Gastroesophageal sphincter (tissue), 4 donors: ENCODE measurements at regions not wholly inside any gene's neighbourhood (a gene's known extent, or its start where the extent isn't known, plus 50 kb on each side); places are given as distances from the start of the nearest gene placed in this dataset.

ENCODE experiments used
- ATAC-seq: fragments of 150-250 bp; one replicate; pipeline ENCODE4 v1.9.1; 2016; ENCODE audit warnings: mild to moderate bottlenecking, moderate library complexity
- H3K27ac ChIP-seq, 4 donors: fragments of 200-600 bp; sonication (generic) in 3 of 4; 1 replicate in 3 of 4; 2 replicates in 1 of 4; pipeline ENCODE4 v1.5.1; 2016 to 2019
- H3K27me3 ChIP-seq: fragments of 200-600 bp; sonication (generic); one replicate; pipeline ENCODE4 v1.5.1; 2019
- H3K36me3 ChIP-seq, 2 donors: fragments of 200-600 bp; sonication (generic); one replicate each; pipeline ENCODE4 v1.5.1; 2019; ENCODE audit warnings: control low read depth in 1 of 2
- H3K4me1 ChIP-seq, 3 donors: fragments of 200-600 bp; sonication (generic); 1 replicate in 2 of 3; 2 replicates in 1 of 3; pipeline ENCODE4 v1.5.1; 2016 to 2019; ENCODE audit warnings: control low read depth in 2 of 3
- H3K4me3 ChIP-seq, 2 donors: fragments of 200-600 bp; sonication (generic); one replicate each; pipeline ENCODE4 v1.5.1; 2019; ENCODE audit warnings: mild to moderate bottlenecking in 1 of 2, moderate library complexity in 1 of 2
- H3K9me3 ChIP-seq, 3 donors: fragments of 200-600 bp; sonication (generic); one replicate each; pipeline ENCODE4 v1.5.1; 2017 to 2019; ENCODE audit warnings: control low read depth in 2 of 3
- CTCF ChIP-seq, 4 experiments: fragments of 200-600 bp in 2 of 4; fragments of 450-650 bp in 2 of 4; sonication (generic) in 1 of 4; IDR thresholded peaks; one replicate each; pipeline ENCODE4 v1.5.1; 2017 to 2019; ENCODE audit warnings: antibody characterized with exemption in 4 of 4, mild to moderate bottlenecking in 2 of 4, moderate library complexity in 2 of 4
- EP300 ChIP-seq: sonication (generic); formaldehyde crosslinking; IDR thresholded peaks from one replicate; pipeline ENCODE4 v1.6.1; 2017; ENCODE audit warnings: antibody characterized with exemption, mild to moderate bottlenecking
- POLR2A ChIP-seq, 2 donors: fragments of 450-650 bp; IDR thresholded peaks; one replicate each; pipeline ENCODE4 v1.6.1; 2017; ENCODE audit warnings: antibody characterized with exemption in 2 of 2, mild to moderate bottlenecking in 2 of 2, moderate library complexity in 1 of 2
- POLR2AphosphoS5 ChIP-seq: sonication (generic); formaldehyde crosslinking; IDR thresholded peaks from one replicate; pipeline ENCODE4 v1.6.1; 2017; ENCODE audit warnings: antibody characterized with exemption
- WGBS, 2 donors: methylation state at CpG; one replicate each; pipeline ENCODE4 v1.1.5; 2018; ENCODE audit warnings: low coverage in 1 of 2; 5-methylcytosine and 5-hydroxymethylcytosine counted together

GRCh38 chr10:113409175-113409574, 143.7 kb upstream of the HABP2 start:
- no peak for TF ChIP-seq CTCF (IDR thresholded peaks at IDR 0.05)
- TF ChIP-seq EP300: no peak
- TF ChIP-seq POLR2A (IDR thresholded peaks at IDR 0.05): no peak
- TF ChIP-seq POLR2AphosphoS5: no peak
- no peak for ATAC-seq
- Histone ChIP-seq H3K4me3 (no peak overlapping the region), H3K27ac (no peak overlapping the region), H3K4me1 (no peaks in the 10 kb centered on the region), H3K27me3 (no peaks in the 10 kb centered on the region), H3K36me3 (no peaks in the 10 kb centered on the region), H3K9me3 (no peaks in the 10 kb centered on the region)
- WGBS, 2 donors: no CpG with 5 or more reads among the region's 10 CpGs

GRCh38 chr10:113410618-113411017, 142.2 kb upstream of the HABP2 start:
- H3K36me3 ChIP-seq: no peaks in the 10 kb centered on the region
- no peaks in the 10 kb centered on the region for H3K9me3 ChIP-seq
- ATAC-seq: no peak
- H3K4me3 ChIP-seq: no peak overlapping the region
- H3K4me1 ChIP-seq: no peaks in the 10 kb centered on the region
- no peak overlapping the region for H3K27ac ChIP-seq
- WGBS, 2 donors: 40 to 80% methylated on average over 1 to 2 of the region's 2 CpGs
- H3K27me3 ChIP-seq: peaks cover under 1% of the 10 kb centered on the region
- TF ChIP-seq EP300: no peak
- no peak for TF ChIP-seq POLR2AphosphoS5
- no peak for TF ChIP-seq POLR2A (IDR thresholded peaks at IDR 0.05)
- no peak for TF ChIP-seq CTCF (IDR thresholded peaks at IDR 0.05)

- no peaks in the 10 kb centered on the region for H3K4me1 ChIP-seq
- peaks cover 5% of the 10 kb centered on the region for H3K27me3 ChIP-seq
- H3K36me3 ChIP-seq: no peaks in the 10 kb centered on the region
- WGBS, 2 donors: 33 to 46% methylated on average over 4 to 5 of the region's 5 CpGs
- TF ChIP-seq CTCF (IDR thresholded peaks at IDR 0.05): no peak
- TF ChIP-seq POLR2A (IDR thresholded peaks at IDR 0.05): no peak
- TF ChIP-seq POLR2AphosphoS5: no peak
- no peak for TF ChIP-seq EP300
- H3K27ac ChIP-seq: no peak overlapping the region
- H3K4me3 ChIP-seq: no peak overlapping the region
- H3K9me3 ChIP-seq: no peaks in the 10 kb centered on the region
- ATAC-seq: no peak
Observed at GRCh38 chr10:113411456-113411855, 141.4 kb upstream of the HABP2 start.

GRCh38 chr10:113412161-113412560, 140.7 kb upstream of the HABP2 start:
- Histone ChIP-seq H3K4me1 (no peaks in the 10 kb centered on the region), H3K27me3 (peaks cover 5% of the 10 kb centered on the region), H3K36me3 (no peaks in the 10 kb centered on the region), H3K9me3 (no peaks in the 10 kb centered on the region), H3K4me3 (no peak overlapping the region), H3K27ac (no peak overlapping the region)
- TF ChIP-seq POLR2AphosphoS5 (no peak), EP300 (no peak), POLR2A (IDR thresholded peaks at IDR 0.05) (no peak), CTCF (IDR thresholded peaks at IDR 0.05) (no peak)
- WGBS, 2 donors: 63 to 72% methylated on average over 1 to 3 of the region's 3 CpGs
- ATAC-seq: no peak

GRCh38 chr10:113414543-113414942, 138.3 kb upstream of the HABP2 start:
- no peak overlapping the region for H3K4me3 ChIP-seq
- H3K9me3 ChIP-seq: peaks cover 0 to 12% (median 0%) of the 10 kb centered on the region in 3 donors
- H3K27me3 ChIP-seq: peaks cover 8% of the 10 kb centered on the region
- no peaks in the 10 kb centered on the region for H3K4me1 ChIP-seq
- no peak overlapping the region for H3K27ac ChIP-seq
- no peak for ATAC-seq
- TF ChIP-seq CTCF (IDR thresholded peaks at IDR 0.05): no peak
- H3K36me3 ChIP-seq: no peaks in the 10 kb centered on the region
